ENCODE measurements at regions not wholly inside any gene's neighbourhood (a gene's known extent, or its start where the extent isn't known, plus 50 kb on each side); places are given as distances from the start of the nearest gene placed in this dataset.
A peak's percentile ranks its signal among the peaks of the same experiment; 100 is the strongest.

- TF ChIP-seq CTCF (conservative IDR thresholded peaks at IDR 0.05) = peak; percentile 80
Observed at GRCh38 chr9:119961774-119962424, 592.7 kb upstream of the BRINP1 start.

DNA sequence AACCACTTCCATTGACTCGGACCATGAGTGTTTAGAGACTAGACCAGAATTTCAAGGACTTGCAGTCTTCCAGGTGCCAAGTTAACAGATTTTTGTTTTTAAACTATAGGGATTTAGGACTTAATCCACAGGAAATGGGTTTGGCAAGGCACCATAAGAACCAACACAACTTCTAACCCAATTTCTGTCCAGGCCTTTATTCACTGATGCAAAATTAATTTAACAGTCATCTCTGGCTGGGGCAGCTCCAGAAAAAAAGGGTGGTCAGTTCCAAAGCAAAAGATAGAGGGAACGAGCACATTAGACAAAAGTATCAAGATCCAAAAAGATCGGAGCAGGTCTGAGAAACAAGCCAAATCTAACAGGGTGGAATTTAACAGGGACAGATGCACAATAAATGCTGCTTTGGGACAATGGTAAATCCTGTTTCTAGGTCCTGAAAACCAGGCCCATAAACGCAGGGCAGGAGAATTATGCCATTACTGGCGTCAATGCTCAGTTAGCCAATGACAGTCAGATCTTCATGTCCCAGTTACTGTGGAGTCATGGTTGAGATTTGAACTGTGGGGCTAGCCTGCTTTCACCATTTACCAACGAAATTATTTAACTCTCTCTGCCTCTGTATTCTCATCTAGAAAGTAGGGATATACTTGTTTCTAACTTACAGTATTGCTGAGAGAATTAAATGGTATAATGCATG is 590.8 kb upstream of the BRINP1 start:
- no peak for TF ChIP-seq CTCF (conservative IDR thresholded peaks at IDR 0.05)
- no peak overlapping the region for H3K27ac ChIP-seq

More at GRCh38 chr9:119961774-119962424, 592.7 kb upstream of the BRINP1 start:
- H3K27ac ChIP-seq = no peak overlapping the region

GRCh38 chr9:119956111-119956510 is 586.9 kb upstream of the BRINP1 start:
- TF ChIP-seq CTCF (conservative IDR thresholded peaks at IDR 0.05) = no peak
- no peak overlapping the region for H3K27ac ChIP-seq

DNA sequence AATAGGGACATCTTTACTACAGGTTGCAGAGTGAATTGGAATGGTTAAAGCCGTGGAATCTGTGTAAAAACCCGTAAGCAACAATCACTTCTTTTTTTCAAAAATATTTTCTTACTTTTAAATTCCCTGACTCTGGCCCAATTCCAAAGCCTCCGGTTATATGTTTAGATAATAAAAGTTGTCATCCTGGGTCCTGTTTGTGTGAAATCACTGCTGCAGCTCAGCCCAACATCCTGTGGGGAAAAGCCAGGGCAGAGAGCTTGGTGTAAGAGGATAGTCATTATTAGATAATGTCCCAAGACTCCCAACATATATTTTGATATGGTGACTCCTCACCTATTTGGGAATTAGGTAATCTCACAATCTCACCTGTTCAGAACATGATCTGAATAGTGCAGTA is 586.0 kb upstream of the BRINP1 start:
- TF ChIP-seq CTCF (conservative IDR thresholded peaks at IDR 0.05) = no peak
- H3K27ac ChIP-seq = no peak overlapping the region

DNA sequence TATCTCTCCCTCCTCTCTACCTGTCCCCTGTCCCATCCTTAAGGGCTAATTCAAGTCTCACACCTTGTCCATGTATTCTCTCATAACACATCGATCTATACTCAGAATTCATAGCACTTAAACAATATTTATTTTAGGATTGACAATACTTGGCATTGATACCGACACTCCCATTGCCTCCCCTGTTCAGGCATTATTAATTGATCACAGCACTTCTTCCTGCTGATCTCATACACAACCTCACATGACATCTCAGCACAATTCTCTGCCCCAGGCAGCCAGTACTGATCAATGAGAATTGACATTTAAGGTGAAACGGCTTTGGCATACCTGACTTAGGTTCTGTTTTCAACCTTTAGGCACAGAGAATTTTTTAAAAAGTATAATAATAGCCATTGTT is 582.4 kb upstream of the BRINP1 start:
- H3K27ac ChIP-seq = no peak overlapping the region

DNA sequence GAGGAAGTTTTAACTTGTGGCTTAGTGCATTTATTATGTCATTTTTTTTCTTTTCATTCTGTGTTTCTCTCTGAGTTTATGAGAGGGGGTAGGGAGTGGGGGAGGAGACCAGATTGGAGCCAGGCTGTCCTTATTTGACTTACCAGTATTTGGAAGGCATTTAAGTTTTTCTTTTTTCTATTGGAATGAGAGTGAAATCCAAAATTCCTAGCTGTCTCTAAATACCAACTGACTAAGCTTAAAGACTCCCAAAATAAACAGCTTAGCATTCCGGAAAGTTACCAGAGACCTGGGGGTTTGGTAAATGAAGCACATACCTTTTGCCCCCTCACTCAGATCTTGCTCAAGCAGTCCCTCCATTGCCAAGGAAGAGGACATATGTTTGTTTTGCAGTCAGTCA is 581.9 kb upstream of the BRINP1 start:
- no peak for TF ChIP-seq CTCF (conservative IDR thresholded peaks at IDR 0.05)
- no peak overlapping the region for H3K27ac ChIP-seq

More for the DNA sequence above, 582.4 kb upstream of the BRINP1 start:
- no peak for TF ChIP-seq CTCF (conservative IDR thresholded peaks at IDR 0.05)

DNA sequence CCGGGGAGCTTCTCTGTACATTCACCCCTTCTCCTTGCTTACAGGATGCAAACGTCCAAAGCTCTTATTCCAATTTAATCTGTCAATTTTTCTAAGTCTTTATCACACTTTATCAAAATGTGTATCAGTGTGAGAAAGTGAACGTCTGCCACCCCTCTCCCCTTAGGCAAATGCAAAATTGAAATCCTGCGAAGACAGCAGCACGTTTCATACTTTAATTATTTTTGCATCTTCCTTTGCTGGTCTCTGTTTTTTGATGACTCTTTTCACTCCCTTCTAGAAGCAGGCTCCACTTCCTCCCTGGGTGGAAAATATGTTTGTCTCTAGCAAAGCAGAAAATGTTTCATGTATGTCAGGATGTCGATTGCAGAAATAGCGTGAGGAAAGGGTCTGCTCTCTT is 576.5 kb upstream of the BRINP1 start:
- no peak for TF ChIP-seq CTCF (conservative IDR thresholded peaks at IDR 0.05)
- no peak overlapping the region for H3K27ac ChIP-seq

Measured in VCaP (cell line).